Activated CD8-positive, alpha-beta memory T cell treated with anti-CD3 and anti-CD28 coated beads for 48 hours (primary cell): ENCODE measurements at regions not wholly inside any gene's neighbourhood (a gene's known extent, or its start where the extent isn't known, plus 50 kb on each side); places are given as distances from the start of the nearest gene placed in this dataset.

ENCODE experiments used
- DNase-seq, 3 experiments: peaks; one replicate each; pipeline ENCODE4 v3.0.0-alpha.2; 2020; ENCODE audit warnings: low read depth in 2 of 3, low spot score in 2 of 3

GRCh38 chr16:48105976-48106375 lies 49.8 kb downstream of the ABCC12 start:
- no peak for DNase-seq

GRCh38 chr16:48105456-48105855 lies 50.3 kb downstream of the ABCC12 start:
- DNase-seq = no peak

- DNase-seq = no peak
Measured at GRCh38 chr16:48103591-48103990, 52.2 kb downstream of the ABCC12 start.

- no peak for DNase-seq
Measured at GRCh38 chr16:48102083-48103008, 53.4 kb downstream of the ABCC12 start.

GRCh38 chr16:48101069-48101674 lies 54.6 kb downstream of the ABCC12 start:
- DNase-seq = peak in 1 of 3 experiments; percentile 35

- no peak for DNase-seq
Measured at GRCh38 chr16:48099455-48099854, 56.3 kb downstream of the ABCC12 start.

- no peak for DNase-seq
Measured at GRCh38 chr16:48098472-48098871, 57.3 kb downstream of the ABCC12 start.

GRCh38 chr16:48091117-48091516 lies 64.7 kb downstream of the ABCC12 start:
- no peak for DNase-seq

GRCh38 chr16:48089053-48089792 lies 66.6 kb downstream of the ABCC12 start:
- DNase-seq = no peak

- no peak for DNase-seq
Measured at GRCh38 chr16:48087639-48088038, 68.2 kb downstream of the ABCC12 start.

- no peak for DNase-seq
Measured at GRCh38 chr16:48086422-48086821, 69.4 kb downstream of the ABCC12 start.

GRCh38 chr16:48085729-48086128 lies 70.1 kb downstream of the ABCC12 start:
- no peak for DNase-seq

GRCh38 chr16:48084826-48085225 lies 71.0 kb downstream of the ABCC12 start:
- DNase-seq = no peak

- no peak for DNase-seq
Measured at GRCh38 chr16:48082516-48082915, 73.3 kb downstream of the ABCC12 start.

GRCh38 chr16:48081656-48082055 lies 74.1 kb downstream of the ABCC12 start:
- DNase-seq = no peak

- no peak for DNase-seq
Measured at GRCh38 chr16:48076455-48077012, 79.3 kb downstream of the ABCC12 start.

GRCh38 chr16:48075398-48075797 lies 80.4 kb downstream of the ABCC12 start:
- no peak for DNase-seq

- no peak for DNase-seq
Measured at GRCh38 chr16:48067388-48067787, 88.4 kb downstream of the ABCC12 start.

GRCh38 chr16:48064971-48065370 lies 90.8 kb downstream of the ABCC12 start:
- DNase-seq = no peak

- DNase-seq = no peak
Measured at GRCh38 chr16:48062681-48063080, 93.1 kb downstream of the ABCC12 start.

GRCh38 chr16:48059936-48060335 lies 95.9 kb downstream of the ABCC12 start:
- no peak for DNase-seq
